PFSK-1 (cell line): ENCODE measurements at regions not wholly inside any gene's neighbourhood (a gene's known extent, or its start where the extent isn't known, plus 50 kb on each side); places are given as distances from the start of the nearest gene placed in this dataset.

Experiments
- SIN3A ChIP-seq: IDR thresholded peaks from 2 replicates; pipeline ENCODE4 v1.6.1; 2012; ENCODE audit warnings: mild to moderate bottlenecking, low read length, moderate library complexity, borderline replicate concordance; ENCODE audit not compliant: insufficient read depth
- TAF1 ChIP-seq: IDR thresholded peaks from 2 replicates; pipeline ENCODE4 v1.6.1; 2012; ENCODE audit warnings: low read length, control low read depth, borderline replicate concordance; ENCODE audit not compliant: insufficient read depth
- TF ChIP-seq, protein P1 (sequence below), 2 experiments: IDR thresholded peaks; 2 replicates each; pipeline versions ENCODE4 v1.6.1 to v1.8.0; 2011 to 2012; ENCODE audit warnings: low read depth in 2 of 2, low read length in 2 of 2, control low read depth in 1 of 2, inconsistent platforms in 1 of 2, mild to moderate bottlenecking in 1 of 2, moderate library complexity in 1 of 2; ENCODE audit not compliant: insufficient read depth in 1 of 2

DNA sequence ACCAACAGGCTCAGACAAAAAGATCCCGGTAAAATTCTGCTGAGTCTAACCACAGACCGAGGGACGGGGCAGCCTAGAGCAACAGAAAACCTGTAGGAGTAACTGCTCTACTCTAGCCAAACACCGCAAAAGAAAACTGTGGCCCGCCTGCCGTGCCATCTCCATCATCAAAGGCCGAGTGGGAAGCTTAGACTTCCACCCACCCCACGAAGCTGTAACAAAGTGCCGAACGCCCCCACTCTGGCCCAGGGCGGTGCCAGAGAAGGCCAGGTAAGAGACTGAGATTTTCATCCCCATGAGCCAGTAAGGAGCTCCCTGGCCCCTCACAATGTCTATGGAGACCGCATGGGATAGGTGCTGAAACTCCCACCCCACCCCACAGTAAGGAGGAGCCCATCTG is 231.9 kb upstream of the COX10 start:
- TF ChIP-seq TAF1 (no peak), SIN3A (no peak)
- TF ChIP-seq, protein P1, sequence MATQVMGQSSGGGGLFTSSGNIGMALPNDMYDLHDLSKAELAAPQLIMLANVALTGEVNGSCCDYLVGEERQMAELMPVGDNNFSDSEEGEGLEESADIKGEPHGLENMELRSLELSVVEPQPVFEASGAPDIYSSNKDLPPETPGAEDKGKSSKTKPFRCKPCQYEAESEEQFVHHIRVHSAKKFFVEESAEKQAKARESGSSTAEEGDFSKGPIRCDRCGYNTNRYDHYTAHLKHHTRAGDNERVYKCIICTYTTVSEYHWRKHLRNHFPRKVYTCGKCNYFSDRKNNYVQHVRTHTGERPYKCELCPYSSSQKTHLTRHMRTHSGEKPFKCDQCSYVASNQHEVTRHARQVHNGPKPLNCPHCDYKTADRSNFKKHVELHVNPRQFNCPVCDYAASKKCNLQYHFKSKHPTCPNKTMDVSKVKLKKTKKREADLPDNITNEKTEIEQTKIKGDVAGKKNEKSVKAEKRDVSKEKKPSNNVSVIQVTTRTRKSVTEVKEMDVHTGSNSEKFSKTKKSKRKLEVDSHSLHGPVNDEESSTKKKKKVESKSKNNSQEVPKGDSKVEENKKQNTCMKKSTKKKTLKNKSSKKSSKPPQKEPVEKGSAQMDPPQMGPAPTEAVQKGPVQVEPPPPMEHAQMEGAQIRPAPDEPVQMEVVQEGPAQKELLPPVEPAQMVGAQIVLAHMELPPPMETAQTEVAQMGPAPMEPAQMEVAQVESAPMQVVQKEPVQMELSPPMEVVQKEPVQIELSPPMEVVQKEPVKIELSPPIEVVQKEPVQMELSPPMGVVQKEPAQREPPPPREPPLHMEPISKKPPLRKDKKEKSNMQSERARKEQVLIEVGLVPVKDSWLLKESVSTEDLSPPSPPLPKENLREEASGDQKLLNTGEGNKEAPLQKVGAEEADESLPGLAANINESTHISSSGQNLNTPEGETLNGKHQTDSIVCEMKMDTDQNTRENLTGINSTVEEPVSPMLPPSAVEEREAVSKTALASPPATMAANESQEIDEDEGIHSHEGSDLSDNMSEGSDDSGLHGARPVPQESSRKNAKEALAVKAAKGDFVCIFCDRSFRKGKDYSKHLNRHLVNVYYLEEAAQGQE (IDR thresholded peaks at IDR 0.05; ENCODE audit: insufficient read depth in 1 of 2, low read depth in 2 of 2, low read length in 2 of 2), result no peak
